ENCODE measurements at regions not wholly inside any gene's neighbourhood (a gene's known extent, or its start where the extent isn't known, plus 50 kb on each side); places are given as distances from the start of the nearest gene placed in this dataset.

DNA sequence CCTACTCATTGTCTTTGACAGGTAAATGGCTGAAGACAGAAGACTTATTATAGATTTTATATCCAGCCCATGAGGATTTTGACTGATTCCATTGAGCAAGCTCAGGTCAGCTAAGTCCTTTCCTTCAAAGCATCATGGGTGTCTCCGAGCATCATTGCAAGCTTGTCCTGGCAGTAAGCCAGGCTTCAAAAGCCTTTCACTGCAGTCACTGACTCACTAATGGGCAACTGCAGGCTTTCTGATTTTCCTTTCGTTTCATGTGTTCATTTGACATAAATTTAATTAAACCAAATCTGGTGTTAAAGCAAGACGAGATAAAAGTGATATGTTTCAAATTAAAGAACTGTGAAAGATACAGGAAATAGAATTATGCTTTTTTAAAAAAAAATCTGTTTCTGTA lies 426.2 kb downstream of the ANXA1 start:
- TF ChIP-seq MYC (IDR thresholded peaks at IDR 0.05; ENCODE audit: low read depth, low read length) = no peak
- TF ChIP-seq, protein P1, sequence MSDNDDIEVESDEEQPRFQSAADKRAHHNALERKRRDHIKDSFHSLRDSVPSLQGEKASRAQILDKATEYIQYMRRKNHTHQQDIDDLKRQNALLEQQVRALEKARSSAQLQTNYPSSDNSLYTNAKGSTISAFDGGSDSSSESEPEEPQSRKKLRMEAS (IDR thresholded peaks at IDR 0.05; ENCODE audit: insufficient read depth, insufficient read length) = no peak
- no peak for TF ChIP-seq EZH2 (IDR thresholded peaks at IDR 0.05; ENCODE audit: borderline replicate concordance, low read depth, low read length, severe bottlenecking)
- TF ChIP-seq, protein P2, sequence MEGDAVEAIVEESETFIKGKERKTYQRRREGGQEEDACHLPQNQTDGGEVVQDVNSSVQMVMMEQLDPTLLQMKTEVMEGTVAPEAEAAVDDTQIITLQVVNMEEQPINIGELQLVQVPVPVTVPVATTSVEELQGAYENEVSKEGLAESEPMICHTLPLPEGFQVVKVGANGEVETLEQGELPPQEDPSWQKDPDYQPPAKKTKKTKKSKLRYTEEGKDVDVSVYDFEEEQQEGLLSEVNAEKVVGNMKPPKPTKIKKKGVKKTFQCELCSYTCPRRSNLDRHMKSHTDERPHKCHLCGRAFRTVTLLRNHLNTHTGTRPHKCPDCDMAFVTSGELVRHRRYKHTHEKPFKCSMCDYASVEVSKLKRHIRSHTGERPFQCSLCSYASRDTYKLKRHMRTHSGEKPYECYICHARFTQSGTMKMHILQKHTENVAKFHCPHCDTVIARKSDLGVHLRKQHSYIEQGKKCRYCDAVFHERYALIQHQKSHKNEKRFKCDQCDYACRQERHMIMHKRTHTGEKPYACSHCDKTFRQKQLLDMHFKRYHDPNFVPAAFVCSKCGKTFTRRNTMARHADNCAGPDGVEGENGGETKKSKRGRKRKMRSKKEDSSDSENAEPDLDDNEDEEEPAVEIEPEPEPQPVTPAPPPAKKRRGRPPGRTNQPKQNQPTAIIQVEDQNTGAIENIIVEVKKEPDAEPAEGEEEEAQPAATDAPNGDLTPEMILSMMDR (IDR thresholded peaks at IDR 0.05; ENCODE audit: extremely low read depth in 1 of 2, insufficient read depth in 1 of 2, low read depth in 1 of 2, low read length in 2 of 2) = no peak
- no peak for TF ChIP-seq GATA2 (IDR thresholded peaks at IDR 0.05; ENCODE audit: insufficient read depth, insufficient read length, low read depth, low read length)
- no peak for TF ChIP-seq POLR2AphosphoS5 (IDR thresholded peaks at IDR 0.05; ENCODE audit: insufficient read depth, low read depth, low read length)
- TF ChIP-seq POLR2A (IDR thresholded peaks at IDR 0.05; ENCODE audit: low read depth, low read length) = no peak
- no peak for TF ChIP-seq JUN (IDR thresholded peaks at IDR 0.05; ENCODE audit: borderline replicate concordance, insufficient read depth, insufficient read length, low read depth)
- no peak for TF ChIP-seq FOS (IDR thresholded peaks at IDR 0.05; ENCODE audit: borderline replicate concordance, insufficient read depth, low read length)

Data from endothelial cell of umbilical vein (primary cell).